IMR-90 (cell line): ENCODE measurements at regions not wholly inside any gene's neighbourhood (a gene's known extent, or its start where the extent isn't known, plus 50 kb on each side); places are given as distances from the start of the nearest gene placed in this dataset.

Experiments used
- ATAC-seq: fragments of 200-7000 bp; cut with Tn5 transposase; 2 replicates; pipeline ENCODE4 v1.9.1; 2020; ENCODE audit warnings: low read depth, mild to moderate bottlenecking, moderate library complexity
- BruUV-seq: library from RNA; stranded (reverse); fragments of 400-500 nt; replicated peaks from 2 replicates; lab custom pipeline; 2021; lab: Mats Ljungman, UMichigan
- CTCF ChIA-PET: fragments of 300-600 bp; formaldehyde crosslinking; extraction: SDS; loops from one replicate; lab custom pipeline; 2021; ENCODE audit warnings: antibody characterized with exemption; lab: Yijun Ruan, JAX
- POLR2A ChIA-PET: fragments of 300-600 bp; sonication (Branson Sonifier 250); formaldehyde crosslinking; loops from one replicate; lab custom pipeline; 2022; ENCODE audit warnings: antibody characterized with exemption; ENCODE audit not compliant: unreplicated experiment; lab: Charles Lee
- DNase-seq: peaks from one replicate; pipeline ENCODE4 v3.0.0; 2013
- H2AFZ ChIP-seq: replicated peaks from 2 replicates; pipeline ENCODE3; 2013; ENCODE audit warnings: low read length, mild to moderate bottlenecking; ENCODE audit not compliant: poor library complexity
- H2AK5ac ChIP-seq: 2 replicates; pipeline ENCODE4 v1.6.1; 2013; ENCODE audit warnings: low read depth, low read length, inconsistent platforms
- H2AK9ac ChIP-seq: replicated peaks from 2 replicates; pipeline ENCODE3; 2013; ENCODE audit warnings: mild to moderate bottlenecking, low read depth, low read length, moderate library complexity; ENCODE audit not compliant: poor library complexity
- H2BK120ac ChIP-seq: 2 replicates; pipeline ENCODE4 v1.6.1; 2013; ENCODE audit warnings: low read depth, low read length, inconsistent platforms
- H2BK15ac ChIP-seq: 3 replicates; pipeline ENCODE4 v1.6.1; 2013; ENCODE audit warnings: low read depth, low read length, inconsistent platforms
- H2BK20ac ChIP-seq: 2 replicates; pipeline ENCODE4 v1.6.1; 2013; ENCODE audit warnings: low read depth, mild to moderate bottlenecking, inconsistent platforms, low read length, moderate library complexity
- H2BK5ac ChIP-seq: 2 replicates; pipeline ENCODE4 v1.6.1; 2013; ENCODE audit warnings: mild to moderate bottlenecking, low read depth, low read length, inconsistent platforms; ENCODE audit not compliant: poor library complexity, severe bottlenecking
- H3K14ac ChIP-seq: replicated peaks from 2 replicates; pipeline ENCODE4 v1.6.1; 2013; ENCODE audit warnings: low read depth, low read length, inconsistent platforms
- H3K18ac ChIP-seq: 2 replicates; pipeline ENCODE4 v1.6.1; 2013; ENCODE audit warnings: low read depth, low read length, control low read depth
- H3K23ac ChIP-seq: 2 replicates; pipeline ENCODE4 v1.6.1; 2013; ENCODE audit warnings: low read depth, low read length, inconsistent platforms
- H3K27ac ChIP-seq: 2 replicates; pipeline ENCODE4 v1.5.1; 2013; ENCODE audit warnings: mild to moderate bottlenecking, control low read depth, low read length; ENCODE audit not compliant: insufficient read depth
- H3K27me3 ChIP-seq: 2 replicates; pipeline ENCODE4 v1.6.1; 2013; ENCODE audit warnings: low read length; ENCODE audit not compliant: control insufficient read depth, insufficient read depth
- H3K36me3 ChIP-seq: 2 replicates; pipeline ENCODE4 v1.6.1; 2013; ENCODE audit warnings: low read length, mixed read lengths; ENCODE audit not compliant: control insufficient read depth, insufficient read depth
- H3K4ac ChIP-seq: 2 replicates; pipeline ENCODE4 v1.6.1; 2013; ENCODE audit warnings: low read depth, low read length, inconsistent platforms
- H3K4me1 ChIP-seq: 2 replicates; pipeline ENCODE4 v1.6.1; 2013; ENCODE audit warnings: low read length, mixed read lengths; ENCODE audit not compliant: control insufficient read depth, insufficient read depth
- H3K4me2 ChIP-seq: 2 replicates; pipeline ENCODE4 v1.6.1; 2013; ENCODE audit warnings: low read depth, mild to moderate bottlenecking, control low read depth, low read length, moderate library complexity
- H3K4me3 ChIP-seq: 2 replicates; pipeline ENCODE4 v1.5.1; 2013; ENCODE audit warnings: low read depth, mild to moderate bottlenecking, control low read depth, low read length, moderate library complexity; ENCODE audit not compliant: insufficient read depth
- H3K56ac ChIP-seq: 2 replicates; pipeline ENCODE4 v1.6.1; 2013; ENCODE audit warnings: low read length, inconsistent platforms; ENCODE audit not compliant: insufficient read depth; ENCODE audit errors: extremely low read depth
- H3K79me1 ChIP-seq, 2 experiments: 2 replicates each; pipeline ENCODE4 v1.6.1; 2013; ENCODE audit warnings: low read length in 2 of 2, inconsistent platforms in 1 of 2, low read depth in 1 of 2
- H3K9ac ChIP-seq: 2 replicates; pipeline ENCODE4 v1.6.1; 2013; ENCODE audit warnings: low read depth, low read length, control low read depth
- H3K9me1 ChIP-seq: 2 replicates; pipeline ENCODE4 v1.6.1; 2013; ENCODE audit warnings: low read length, inconsistent platforms; ENCODE audit not compliant: insufficient read depth
- H3K9me3 ChIP-seq: 2 replicates; pipeline ENCODE4 v1.6.1; 2013; ENCODE audit warnings: low read length; ENCODE audit not compliant: control insufficient read depth, insufficient read depth
- H4K20me1 ChIP-seq: 2 replicates; pipeline ENCODE4 v1.6.1; 2013; ENCODE audit warnings: low read length, inconsistent platforms; ENCODE audit not compliant: insufficient read depth
- H4K5ac ChIP-seq: 2 replicates; pipeline ENCODE4 v1.6.1; 2013; ENCODE audit warnings: mild to moderate bottlenecking, low read depth, low read length, control low read depth
- H4K8ac ChIP-seq, 2 experiments: 2 replicates each; pipeline ENCODE4 v1.6.1; 2013; ENCODE audit warnings: low read depth in 2 of 2, low read length in 2 of 2, control low read depth in 1 of 2, inconsistent platforms in 1 of 2
- H4K91ac ChIP-seq: 2 replicates; pipeline ENCODE4 v1.6.1; 2013; ENCODE audit warnings: low read depth, low read length, inconsistent platforms; ENCODE audit not compliant: insufficient read depth
- BHLHE40 ChIP-seq: fragments of 150-350 bp; IDR thresholded peaks from 2 replicates; pipeline ENCODE4 v1.6.1; 2016; ENCODE audit warnings: mild to moderate bottlenecking, low read depth, low read length
- CEBPB ChIP-seq: IDR thresholded peaks from 2 replicates; pipeline ENCODE4 v1.6.1; 2012; ENCODE audit warnings: low read depth, low read length, improper control_type of control experiment
- CHD1 ChIP-seq: IDR thresholded peaks from 2 replicates; pipeline ENCODE4 v1.6.1; 2012; ENCODE audit warnings: low read depth, low read length, improper control_type of control experiment
- ELK1 ChIP-seq: fragments of 150-350 bp; IDR thresholded peaks from 2 replicates; pipeline ENCODE4 v1.6.1; 2016; ENCODE audit warnings: low read depth, mild to moderate bottlenecking, low read length, moderate library complexity, borderline replicate concordance
- FOS ChIP-seq: fragments of 150-350 bp; IDR thresholded peaks from 2 replicates; pipeline ENCODE4 v1.6.1; 2016; ENCODE audit warnings: low read depth, low read length
- MAFK ChIP-seq: IDR thresholded peaks from 2 replicates; pipeline ENCODE4 v1.6.1; 2012; ENCODE audit warnings: low read depth, low read length, improper control_type of control experiment
- MAZ ChIP-seq: IDR thresholded peaks from 2 replicates; pipeline ENCODE4 v1.6.1; 2012; ENCODE audit warnings: low read depth, mild to moderate bottlenecking, low read length, improper control_type of control experiment, moderate library complexity, borderline replicate concordance
- MXI1 ChIP-seq: IDR thresholded peaks from 2 replicates; pipeline ENCODE4 v1.6.1; 2012; ENCODE audit warnings: low read depth, mild to moderate bottlenecking, low read length, moderate library complexity, borderline replicate concordance
- NFE2L2 ChIP-seq: fragments of 150-350 bp; IDR thresholded peaks from 2 replicates; pipeline ENCODE4 v1.6.1; 2016; ENCODE audit warnings: low read depth, mild to moderate bottlenecking, low read length
- POLR2A ChIP-seq: IDR thresholded peaks from 2 replicates; pipeline ENCODE4 v1.6.1; 2012; ENCODE audit warnings: mild to moderate bottlenecking, low read depth, low read length
- RAD21 ChIP-seq: IDR thresholded peaks from 2 replicates; pipeline ENCODE4 v1.6.1; 2012; ENCODE audit warnings: low read length, improper control_type of control experiment
- RCOR1 ChIP-seq: IDR thresholded peaks from 2 replicates; pipeline ENCODE4 v1.6.1; 2012; ENCODE audit warnings: mild to moderate bottlenecking, low read length, improper control_type of control experiment; ENCODE audit not compliant: insufficient replicate concordance
- RFX5 ChIP-seq: IDR thresholded peaks from 2 replicates; pipeline ENCODE4 v1.8.0; 2012; ENCODE audit warnings: low read depth, mild to moderate bottlenecking, low read length, moderate library complexity
- SMC3 ChIP-seq: fragments of 150-350 bp; IDR thresholded peaks from 2 replicates; pipeline ENCODE4 v1.6.1; 2016; ENCODE audit warnings: low read depth, mild to moderate bottlenecking, antibody characterized with exemption, low read length, moderate library complexity
- USF2 ChIP-seq: fragments of 150-350 bp; IDR thresholded peaks from 2 replicates; pipeline ENCODE4 v1.6.1; 2017; ENCODE audit warnings: mild to moderate bottlenecking, antibody characterized with exemption, low read length, low read depth
- WGBS, 2 experiments: methylation state at CpG; one replicate each; pipeline versions ENCODE4 v1.1.5 to v1.1.7; 2013; ENCODE audit warnings: missing lambda C conversion rate in 2 of 2; ENCODE audit not compliant: insufficient read length in 1 of 2; ENCODE audit errors: extremely low coverage in 2 of 2; 5-methylcytosine and 5-hydroxymethylcytosine counted together
- dilution Hi-C: fragments of 300-500 bp; cut with HindIII; formaldehyde crosslinking; loops from one replicate; pipeline ENCODE4 v1.14.3; 2018; ENCODE audit warnings: low sequenced_read_pairs; ENCODE audit not compliant: unreplicated experiment
- in situ Hi-C: fragments of 300-500 bp; cut with MboI; formaldehyde crosslinking; loops from 3 replicates; pipeline ENCODE4 v1.14.3; 2019; ENCODE audit warnings: low sequenced_read_pairs, inconsistent platforms, mixed read lengths
- intact Hi-C: fragments of 100-400 bp; cut with micrococcal nuclease; formaldehyde crosslinking; loops from 2 replicates; pipeline ENCODE4 v1.10.0; 2022
- TF ChIP-seq, protein P1 (sequence below): conservative IDR thresholded peaks from 2 replicates; pipeline ENCODE4 v1.5.1; 2012; ENCODE audit warnings: mild to moderate bottlenecking, low read depth, low read length, improper control_type of control experiment

- Histone ChIP-seq H2BK15ac (no peak overlapping the region), H2AK9ac (no peak overlapping the region), H2BK120ac (no peak overlapping the region), H2AK5ac (no peak overlapping the region), H3K4me3 (no peak overlapping the region), H3K4ac (no peak overlapping the region), H3K56ac (no peak overlapping the region), H2BK5ac (no peak overlapping the region), H2BK20ac (no peak overlapping the region), H3K79me1 (no peaks in the 10 kb centered on the region), H3K14ac (no peak overlapping the region), H4K20me1 (no peaks in the 10 kb centered on the region), H3K27me3 (no peaks in the 10 kb centered on the region), H3K36me3 (no peaks in the 10 kb centered on the region), H3K18ac (no peak overlapping the region), H3K9ac (no peak overlapping the region), H2AFZ (no peak overlapping the region), H4K91ac (no peak overlapping the region), H3K27ac (no peak overlapping the region), H3K9me1 (no peaks in the 10 kb centered on the region), H3K4me1 (no peaks in the 10 kb centered on the region), H4K8ac (no peak overlapping the region), H3K9me3 (peaks cover 5% of the 10 kb centered on the region; the same call in 1 of the 2 replicates), H3K23ac (no peak overlapping the region), H3K4me2 (no peak overlapping the region), H4K5ac (no peak overlapping the region)
- ChIA-PET CTCF (no interaction called here), POLR2A (no interaction called here)
- in situ Hi-C loops = no loop called here
- BruUV-seq = no TSS peak
- intact Hi-C loops = no loop called here
- DNase-seq (no peak), ATAC-seq (no peak)
- dilution Hi-C loops = no loop called here
- 0% methylated on average over 1 of the region's 2 CpGs; no CpG with 5 or more reads in 1 of the 2 experiments for WGBS, 2 experiments
- TF ChIP-seq POLR2A (no peak), RCOR1 (no peak), CHD1 (no peak), BHLHE40 (no peak), MAFK (no peak), CEBPB (no peak), NFE2L2 (no peak), SMC3 (no peak), RFX5 (no peak), MXI1 (no peak), FOS (no peak), RAD21 (no peak), ELK1 (no peak), USF2 (no peak), MAZ (no peak)
- TF ChIP-seq, protein P1, sequence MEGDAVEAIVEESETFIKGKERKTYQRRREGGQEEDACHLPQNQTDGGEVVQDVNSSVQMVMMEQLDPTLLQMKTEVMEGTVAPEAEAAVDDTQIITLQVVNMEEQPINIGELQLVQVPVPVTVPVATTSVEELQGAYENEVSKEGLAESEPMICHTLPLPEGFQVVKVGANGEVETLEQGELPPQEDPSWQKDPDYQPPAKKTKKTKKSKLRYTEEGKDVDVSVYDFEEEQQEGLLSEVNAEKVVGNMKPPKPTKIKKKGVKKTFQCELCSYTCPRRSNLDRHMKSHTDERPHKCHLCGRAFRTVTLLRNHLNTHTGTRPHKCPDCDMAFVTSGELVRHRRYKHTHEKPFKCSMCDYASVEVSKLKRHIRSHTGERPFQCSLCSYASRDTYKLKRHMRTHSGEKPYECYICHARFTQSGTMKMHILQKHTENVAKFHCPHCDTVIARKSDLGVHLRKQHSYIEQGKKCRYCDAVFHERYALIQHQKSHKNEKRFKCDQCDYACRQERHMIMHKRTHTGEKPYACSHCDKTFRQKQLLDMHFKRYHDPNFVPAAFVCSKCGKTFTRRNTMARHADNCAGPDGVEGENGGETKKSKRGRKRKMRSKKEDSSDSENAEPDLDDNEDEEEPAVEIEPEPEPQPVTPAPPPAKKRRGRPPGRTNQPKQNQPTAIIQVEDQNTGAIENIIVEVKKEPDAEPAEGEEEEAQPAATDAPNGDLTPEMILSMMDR = no peak
Observed at GRCh38 chrX:7779644-7780043, 63.3 kb upstream of the VCX start.
